Left renal pelvis (tissue), 4 donors: ENCODE measurements at regions not wholly inside any gene's neighbourhood (a gene's known extent, or its start where the extent isn't known, plus 50 kb on each side); places are given as distances from the start of the nearest gene placed in this dataset.
"Not testable (repeated sequence)": the region's sequence is repeated elsewhere in the genome, so short reads cannot be mapped to it uniquely, and the experiment has no call there.

Source experiments
- DNase-seq, 4 donors: peaks; one replicate each; pipeline ENCODE4 v3.0.0-alpha.2; 2013; ENCODE audit warnings: low read depth in 4 of 4, low spot score in 3 of 4

GRCh38 chr5:24110004-24110615 is 534.7 kb downstream of the CDH10 start:
- no peak for DNase-seq

- DNase-seq = no peak
Measured at GRCh38 chr5:24112420-24112819, 532.4 kb downstream of the CDH10 start.

- no peak for DNase-seq
Measured at GRCh38 chr5:24118351-24118750, 526.4 kb downstream of the CDH10 start.

- no peak for DNase-seq
Measured at GRCh38 chr5:24135536-24135935, 509.2 kb downstream of the CDH10 start.

GRCh38 chr5:24141046-24141445 is 503.7 kb downstream of the CDH10 start:
- DNase-seq = no peak

GRCh38 chr5:24142341-24142740 is 502.4 kb downstream of the CDH10 start:
- DNase-seq = no peak

GRCh38 chr5:24145806-24146205 is 499.0 kb downstream of the CDH10 start:
- no peak for DNase-seq

- DNase-seq = no peak
Measured at GRCh38 chr5:24161559-24161958, 483.2 kb downstream of the CDH10 start.

GRCh38 chr5:24162343-24162742 is 482.4 kb downstream of the CDH10 start:
- no peak for DNase-seq

- DNase-seq = no peak
Measured at GRCh38 chr5:24163091-24163490, 481.7 kb downstream of the CDH10 start.

- DNase-seq = no peak
Measured at GRCh38 chr5:24167806-24168205, 477.0 kb downstream of the CDH10 start.

- no peak for DNase-seq
Measured at GRCh38 chr5:24170026-24170425, 474.8 kb downstream of the CDH10 start.

- not testable (repeated sequence) for DNase-seq
Measured at GRCh38 chr5:24170930-24171329, 473.8 kb downstream of the CDH10 start.

- DNase-seq = no peak
Measured at GRCh38 chr5:24177821-24178220, 467.0 kb downstream of the CDH10 start.

GRCh38 chr5:24183981-24184380 is 460.8 kb downstream of the CDH10 start:
- no peak for DNase-seq

- no peak for DNase-seq
Measured at GRCh38 chr5:24188216-24188925, 456.4 kb downstream of the CDH10 start.

GRCh38 chr5:24196789-24197188 is 448.0 kb downstream of the CDH10 start:
- DNase-seq = no peak

GRCh38 chr5:24208686-24209106 is 436.1 kb downstream of the CDH10 start:
- DNase-seq = no peak

- no peak for DNase-seq
Measured at GRCh38 chr5:24215114-24215513, 429.7 kb downstream of the CDH10 start.

GRCh38 chr5:24222876-24223275 is 421.9 kb downstream of the CDH10 start:
- no peak for DNase-seq

GRCh38 chr5:24225051-24225450 is 419.7 kb downstream of the CDH10 start:
- DNase-seq = no peak

GRCh38 chr5:24226479-24226878 is 418.3 kb downstream of the CDH10 start:
- no peak for DNase-seq
